ENCODE measurements at regions not wholly inside any gene's neighbourhood (a gene's known extent, or its start where the extent isn't known, plus 50 kb on each side); places are given as distances from the start of the nearest gene placed in this dataset.

GRCh38 chr14:95466506-95466905 lies 49.9 kb downstream of the SYNE3 start:
- Mint-ChIP-seq H3K4me1 (ENCODE audit: low read depth) (no peaks in the 10 kb centered on the region), H3K9me3 (no peaks in the 10 kb centered on the region), H3K36me3 (ENCODE audit: low read depth) (peaks cover 95% of the 10 kb centered on the region), H3K27me3 (no peaks in the 10 kb centered on the region), H3K27ac (no peak overlapping the region), H3K4me3 (no peak overlapping the region)
- intact Hi-C loops (cut with micrococcal nuclease) = no loop called here

- Mint-ChIP-seq H3K27me3 (no peaks in the 10 kb centered on the region), H3K9me3 (no peaks in the 10 kb centered on the region), H3K27ac (no peak overlapping the region), H3K4me1 (ENCODE audit: low read depth) (no peaks in the 10 kb centered on the region), H3K4me3 (no peak overlapping the region), H3K36me3 (ENCODE audit: low read depth) (peaks cover 95% of the 10 kb centered on the region)
- intact Hi-C loops (cut with micrococcal nuclease) = no loop called here
Observed at GRCh38 chr14:95465936-95466335, 50.5 kb downstream of the SYNE3 start.

GRCh38 chr14:95465358-95465757 lies 51.1 kb downstream of the SYNE3 start:
- Mint-ChIP-seq H3K4me1 (ENCODE audit: low read depth) (no peaks in the 10 kb centered on the region), H3K27ac (no peak overlapping the region)

GRCh38 chr14:95464514-95464913 lies 51.9 kb downstream of the SYNE3 start:
- Mint-ChIP-seq H3K27me3 (no peaks in the 10 kb centered on the region), H3K4me3 (no peak overlapping the region), H3K36me3 (ENCODE audit: low read depth) (peaks cover 92% of the 10 kb centered on the region), H3K27ac (no peak overlapping the region), H3K4me1 (ENCODE audit: low read depth) (no peaks in the 10 kb centered on the region), H3K9me3 (no peaks in the 10 kb centered on the region)
- intact Hi-C loops (cut with micrococcal nuclease) = no loop called here

More at GRCh38 chr14:95465358-95465757, 51.1 kb downstream of the SYNE3 start:
- Mint-ChIP-seq H3K4me3 (no peak overlapping the region), H3K36me3 (ENCODE audit: low read depth) (peaks cover 95% of the 10 kb centered on the region), H3K27me3 (no peaks in the 10 kb centered on the region), H3K9me3 (no peaks in the 10 kb centered on the region)
- intact Hi-C loops (cut with micrococcal nuclease) = no loop called here

GRCh38 chr14:95464103-95464502 lies 52.3 kb downstream of the SYNE3 start:
- no peak overlapping the region for H3K4me3 Mint-ChIP-seq
- intact Hi-C loops (cut with micrococcal nuclease) = no loop called here
- H3K9me3 Mint-ChIP-seq = no peaks in the 10 kb centered on the region

GRCh38 chr14:95463171-95463901 lies 53.1 kb downstream of the SYNE3 start:
- no peaks in the 10 kb centered on the region for H3K27me3 Mint-ChIP-seq
- peaks cover 98% of the 10 kb centered on the region for H3K36me3 Mint-ChIP-seq (ENCODE audit: low read depth)
- no peak overlapping the region for H3K4me3 Mint-ChIP-seq
- intact Hi-C loops (cut with micrococcal nuclease) = no loop called here
- no peak overlapping the region for H3K27ac Mint-ChIP-seq
- H3K9me3 Mint-ChIP-seq = no peaks in the 10 kb centered on the region
- H3K4me1 Mint-ChIP-seq (ENCODE audit: low read depth) = no peaks in the 10 kb centered on the region

More at GRCh38 chr14:95464103-95464502, 52.3 kb downstream of the SYNE3 start:
- Mint-ChIP-seq H3K27ac (no peak overlapping the region), H3K4me1 (ENCODE audit: low read depth) (no peaks in the 10 kb centered on the region), H3K27me3 (no peaks in the 10 kb centered on the region), H3K36me3 (ENCODE audit: low read depth) (peaks cover 96% of the 10 kb centered on the region)

- intact Hi-C loops (cut with micrococcal nuclease) = no loop called here
- peaks cover 98% of the 10 kb centered on the region for H3K36me3 Mint-ChIP-seq (ENCODE audit: low read depth)
- H3K4me3 Mint-ChIP-seq = no peak overlapping the region
- H3K9me3 Mint-ChIP-seq = no peaks in the 10 kb centered on the region
- no peak overlapping the region for H3K27ac Mint-ChIP-seq
- H3K27me3 Mint-ChIP-seq = no peaks in the 10 kb centered on the region
- no peaks in the 10 kb centered on the region for H3K4me1 Mint-ChIP-seq (ENCODE audit: low read depth)
Observed at GRCh38 chr14:95462491-95462890, 54.0 kb downstream of the SYNE3 start.

GRCh38 chr14:95460647-95461478 lies 55.6 kb downstream of the SYNE3 start:
- H3K27me3 Mint-ChIP-seq = no peaks in the 10 kb centered on the region
- H3K4me1 Mint-ChIP-seq (ENCODE audit: low read depth) = no peaks in the 10 kb centered on the region
- H3K4me3 Mint-ChIP-seq = no peak overlapping the region
- intact Hi-C loops (cut with micrococcal nuclease) = no loop called here
- no peaks in the 10 kb centered on the region for H3K9me3 Mint-ChIP-seq
- H3K27ac Mint-ChIP-seq = no peak overlapping the region
- H3K36me3 Mint-ChIP-seq (ENCODE audit: low read depth) = peaks cover 98% of the 10 kb centered on the region

GRCh38 chr14:95458906-95459305 lies 57.5 kb downstream of the SYNE3 start:
- H3K27ac Mint-ChIP-seq = no peak overlapping the region
- H3K27me3 Mint-ChIP-seq = no peaks in the 10 kb centered on the region
- no peaks in the 10 kb centered on the region for H3K4me1 Mint-ChIP-seq (ENCODE audit: low read depth)
- peaks cover 98% of the 10 kb centered on the region for H3K36me3 Mint-ChIP-seq (ENCODE audit: low read depth)
- no peaks in the 10 kb centered on the region for H3K9me3 Mint-ChIP-seq
- no peak overlapping the region for H3K4me3 Mint-ChIP-seq
- intact Hi-C loops (cut with micrococcal nuclease) = no loop called here

GRCh38 chr14:95458459-95458858 lies 58.0 kb downstream of the SYNE3 start:
- no peaks in the 10 kb centered on the region for H3K4me1 Mint-ChIP-seq (ENCODE audit: low read depth)
- intact Hi-C loops (cut with micrococcal nuclease) = no loop called here
- no peaks in the 10 kb centered on the region for H3K9me3 Mint-ChIP-seq
- no peaks in the 10 kb centered on the region for H3K27me3 Mint-ChIP-seq
- H3K27ac Mint-ChIP-seq = no peak overlapping the region
- peaks cover 98% of the 10 kb centered on the region for H3K36me3 Mint-ChIP-seq (ENCODE audit: low read depth)
- H3K4me3 Mint-ChIP-seq = no peak overlapping the region

GRCh38 chr14:95456281-95456680 lies 60.2 kb downstream of the SYNE3 start:
- Mint-ChIP-seq H3K27ac (no peak overlapping the region), H3K9me3 (no peaks in the 10 kb centered on the region), H3K4me1 (ENCODE audit: low read depth) (no peaks in the 10 kb centered on the region), H3K27me3 (no peaks in the 10 kb centered on the region), H3K36me3 (ENCODE audit: low read depth) (peaks cover 98% of the 10 kb centered on the region), H3K4me3 (no peak overlapping the region)
- intact Hi-C loops (cut with micrococcal nuclease) = no loop called here

- Mint-ChIP-seq H3K9me3 (no peaks in the 10 kb centered on the region), H3K4me3 (no peak overlapping the region), H3K36me3 (ENCODE audit: low read depth) (peaks cover 98% of the 10 kb centered on the region), H3K27me3 (no peaks in the 10 kb centered on the region), H3K27ac (no peak overlapping the region), H3K4me1 (ENCODE audit: low read depth) (no peaks in the 10 kb centered on the region)
- intact Hi-C loops (cut with micrococcal nuclease) = no loop called here
Observed at GRCh38 chr14:95455246-95455645, 61.2 kb downstream of the SYNE3 start.

GRCh38 chr14:95453713-95453980 lies 62.8 kb downstream of the SYNE3 start:
- H3K27ac Mint-ChIP-seq = no peak overlapping the region
- no peaks in the 10 kb centered on the region for H3K4me1 Mint-ChIP-seq (ENCODE audit: low read depth)
- H3K27me3 Mint-ChIP-seq = no peaks in the 10 kb centered on the region
- H3K4me3 Mint-ChIP-seq = no peak overlapping the region
- no peaks in the 10 kb centered on the region for H3K9me3 Mint-ChIP-seq
- intact Hi-C loops (cut with micrococcal nuclease) = no loop called here
- peaks cover 100% of the 10 kb centered on the region for H3K36me3 Mint-ChIP-seq (ENCODE audit: low read depth)

- no peaks in the 10 kb centered on the region for H3K27me3 Mint-ChIP-seq
- H3K27ac Mint-ChIP-seq = no peak overlapping the region
- H3K4me1 Mint-ChIP-seq (ENCODE audit: low read depth) = no peaks in the 10 kb centered on the region
- peaks cover 100% of the 10 kb centered on the region for H3K36me3 Mint-ChIP-seq (ENCODE audit: low read depth)
- no peaks in the 10 kb centered on the region for H3K9me3 Mint-ChIP-seq
- intact Hi-C loops (cut with micrococcal nuclease) = no loop called here
- no peak overlapping the region for H3K4me3 Mint-ChIP-seq
Observed at GRCh38 chr14:95452893-95453712, 63.3 kb downstream of the SYNE3 start.
